Amniotic epithelial cell (primary cell): ENCODE measurements at regions not wholly inside any gene's neighbourhood (a gene's known extent, or its start where the extent isn't known, plus 50 kb on each side); places are given as distances from the start of the nearest gene placed in this dataset.
"Not testable (repeated sequence)": the region's sequence is repeated elsewhere in the genome, so short reads cannot be mapped to it uniquely, and the experiment has no call there.

ENCODE experiments used
- DNase-seq: peaks from one replicate; pipeline ENCODE4 v3.0.0-alpha.2; 2010; ENCODE audit warnings: low read depth

DNA sequence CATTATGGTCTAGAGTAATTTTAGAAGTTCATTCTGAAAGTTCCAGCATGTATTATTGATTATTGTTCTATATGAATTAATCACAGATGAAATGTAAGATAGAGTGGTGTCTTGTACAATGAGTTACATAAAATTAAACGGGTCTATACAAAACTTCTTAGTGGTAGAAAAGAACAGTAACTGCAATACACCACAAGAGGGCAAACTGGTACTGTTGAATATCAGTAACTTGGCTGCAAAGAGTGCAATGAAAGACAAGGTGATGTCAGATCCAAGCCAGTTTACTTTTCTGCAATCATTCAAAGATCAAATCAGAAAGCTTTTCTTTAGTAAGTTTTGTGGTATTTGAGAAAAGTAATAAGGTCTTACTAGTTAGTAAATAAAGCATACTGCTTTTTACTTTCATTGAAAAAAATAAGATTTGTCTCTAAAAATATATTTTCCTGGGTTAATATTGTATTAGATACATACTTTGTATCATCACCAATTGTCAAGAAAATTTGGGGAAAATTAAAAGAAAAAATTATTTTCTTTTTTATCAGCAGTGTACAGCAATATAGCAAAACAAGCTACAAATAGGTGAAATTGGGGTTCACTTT, 66.4 kb upstream of the BTG3 start:
- peak; percentile 70 for DNase-seq

DNA sequence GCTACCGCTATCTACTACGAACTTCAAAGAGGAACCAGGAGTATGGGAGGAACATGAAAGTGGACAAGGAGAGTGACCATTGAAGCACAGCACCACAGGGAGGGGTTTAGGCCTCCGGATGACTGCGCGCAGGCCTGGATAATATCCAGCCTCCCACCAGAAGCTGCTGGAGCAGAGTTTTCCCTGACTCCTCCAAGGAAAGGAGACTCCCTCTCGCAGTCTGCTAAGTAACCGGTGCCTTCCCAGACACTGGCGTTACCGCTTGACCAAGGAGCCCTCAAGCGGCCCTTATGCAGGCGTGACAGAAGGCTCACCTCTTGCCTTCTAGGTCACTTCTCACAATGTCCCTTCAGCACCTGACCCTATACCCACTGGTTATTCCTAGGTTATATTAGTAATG, 64.2 kb upstream of the BTG3 start:
- not testable (repeated sequence) for DNase-seq

DNA sequence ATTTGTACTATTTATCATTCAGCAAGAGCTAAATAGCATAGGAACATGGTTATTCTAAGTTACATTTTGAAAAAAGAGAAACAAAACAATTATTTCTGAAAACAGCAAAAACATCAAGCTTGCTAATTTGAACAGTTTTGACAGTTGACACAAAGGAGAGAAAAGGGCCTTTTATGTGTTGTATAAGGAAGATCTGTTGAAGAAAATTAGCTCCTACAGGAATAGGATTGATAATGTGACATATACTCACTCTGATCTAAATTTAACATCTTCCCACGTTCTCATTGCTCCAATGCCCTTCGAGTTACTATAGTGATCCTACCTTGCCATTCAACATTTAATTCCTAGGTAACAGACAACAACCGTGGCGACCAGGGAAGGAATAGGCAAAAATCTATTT, 61.4 kb upstream of the BTG3 start:
- no peak for DNase-seq

DNA sequence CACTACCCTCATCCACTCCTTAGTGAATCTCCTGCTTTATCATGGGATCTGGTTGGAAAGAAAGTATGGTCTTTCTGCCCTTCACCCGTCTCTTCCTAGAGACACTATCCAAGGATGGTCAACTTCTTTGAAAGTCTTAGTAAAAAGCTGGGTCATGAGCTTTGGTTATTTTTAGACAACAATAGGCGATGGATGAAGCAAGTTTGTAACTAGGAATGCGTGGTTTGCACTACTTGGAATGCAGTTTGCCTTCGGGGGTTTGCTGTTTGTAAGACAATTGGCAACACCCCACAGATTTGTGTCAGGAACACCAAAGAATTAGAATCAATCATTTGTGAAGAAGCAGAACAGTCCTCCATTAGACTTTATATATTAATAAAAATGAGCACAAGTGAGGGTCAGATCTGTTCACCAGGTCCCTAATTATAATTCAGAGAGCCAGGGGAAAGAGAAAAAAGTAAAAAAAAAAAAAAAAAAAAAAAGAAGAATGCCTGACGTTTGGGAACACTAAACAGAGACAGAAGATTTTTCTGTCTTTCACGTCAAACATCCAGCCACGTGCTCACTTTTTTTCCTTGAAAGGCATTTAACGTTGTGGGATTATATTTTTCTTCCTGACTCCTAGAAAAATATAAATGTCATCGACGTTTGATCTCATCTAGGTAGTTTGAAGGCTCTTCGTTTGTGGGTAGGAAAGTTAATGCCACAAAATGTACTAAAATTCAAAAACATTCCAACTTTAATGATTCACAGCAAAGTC, 60.7 kb upstream of the BTG3 start:
- DNase-seq = peak; percentile 2

DNA sequence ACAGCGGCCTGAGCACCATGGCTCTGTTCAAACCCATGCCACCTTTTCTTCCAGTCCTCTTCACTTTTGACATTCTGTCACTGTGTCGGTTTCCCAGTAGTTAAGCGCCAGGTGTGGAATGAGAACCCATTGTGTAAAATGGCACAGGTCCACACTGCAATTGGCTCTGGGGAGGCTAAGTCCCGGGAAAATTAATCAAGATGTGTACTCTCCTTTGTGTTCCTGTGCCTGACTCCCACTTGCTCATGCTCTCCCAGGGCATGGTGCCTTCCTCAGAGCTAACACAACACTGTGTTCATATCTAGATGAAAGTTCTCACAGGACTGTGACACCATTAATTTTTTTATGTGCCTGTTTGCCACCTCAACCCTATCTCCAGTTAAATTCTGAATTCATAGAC, 59.0 kb upstream of the BTG3 start:
- no peak for DNase-seq

DNA sequence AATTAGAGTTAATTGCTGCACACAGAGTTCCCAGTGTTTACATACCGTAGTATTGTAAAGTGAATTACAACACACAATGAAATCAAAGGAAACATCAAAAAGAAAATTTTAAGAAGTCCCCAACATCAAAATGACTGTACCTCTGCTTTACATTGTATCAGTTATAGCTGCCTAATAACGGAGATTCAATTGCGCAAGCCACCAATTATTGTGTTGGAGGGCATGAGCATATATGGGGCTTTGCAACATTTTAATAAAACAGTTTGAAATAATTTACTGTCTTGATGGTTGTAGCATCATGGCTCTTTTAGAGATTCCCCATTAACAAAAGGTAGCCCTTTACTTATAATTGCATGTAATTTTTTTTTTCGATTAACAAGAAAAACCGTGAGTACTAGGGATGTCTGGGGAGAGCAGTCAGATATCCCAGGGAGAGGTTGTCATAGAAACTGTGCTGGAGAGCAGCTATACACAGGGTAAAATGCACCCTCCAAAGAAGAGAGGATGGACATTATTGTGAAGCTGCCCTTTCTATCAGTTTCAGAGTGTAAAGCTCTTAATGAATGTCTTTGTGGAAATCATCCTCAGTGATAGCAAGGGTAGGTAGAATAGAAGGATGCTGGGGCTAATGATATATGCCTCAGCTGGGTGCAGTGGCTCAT, 55.9 kb upstream of the BTG3 start:
- no peak for DNase-seq

DNA sequence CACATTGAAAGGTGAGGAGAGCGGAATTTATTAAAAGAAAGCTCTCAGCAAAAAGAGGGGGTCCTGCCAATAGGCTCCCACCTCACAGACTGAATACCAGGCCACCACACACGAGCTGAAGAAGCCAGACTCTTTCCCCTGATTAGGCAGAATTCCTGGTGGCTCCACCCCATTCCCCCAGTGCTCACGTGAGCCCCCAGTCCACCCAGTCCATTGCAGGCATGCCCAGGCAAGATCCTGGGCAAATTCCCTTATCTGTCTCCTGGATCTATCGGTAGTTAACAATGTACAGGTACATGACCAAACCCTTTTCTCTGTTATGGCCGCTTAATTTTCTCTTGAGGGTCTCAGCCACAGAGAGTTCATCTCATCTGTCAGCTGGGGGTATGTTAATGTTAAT, 54.6 kb upstream of the BTG3 start:
- DNase-seq = no peak
